OCI-LY3 (cell line): ENCODE measurements at regions not wholly inside any gene's neighbourhood (a gene's known extent, or its start where the extent isn't known, plus 50 kb on each side); places are given as distances from the start of the nearest gene placed in this dataset.
"Not testable (repeated sequence)": the region's sequence is repeated elsewhere in the genome, so short reads cannot be mapped to it uniquely, and the experiment has no call there.

Source experiments
- EZH2phosphoT487 ChIP-seq: fragments of 200-600 bp; shearing (Covaris generic); IDR thresholded peaks from 2 replicates; pipeline ENCODE4 v1.6.1; 2018; ENCODE audit warnings: antibody characterized with exemption, mixed run types, low read depth
- TF ChIP-seq, protein P1 (sequence below): fragments of 200-600, 300-600 bp; sonication (generic); IDR thresholded peaks from 2 replicates; pipeline ENCODE4 v1.5.1; 2014; ENCODE audit warnings: antibody characterized with exemption, low read length, low read depth

DNA sequence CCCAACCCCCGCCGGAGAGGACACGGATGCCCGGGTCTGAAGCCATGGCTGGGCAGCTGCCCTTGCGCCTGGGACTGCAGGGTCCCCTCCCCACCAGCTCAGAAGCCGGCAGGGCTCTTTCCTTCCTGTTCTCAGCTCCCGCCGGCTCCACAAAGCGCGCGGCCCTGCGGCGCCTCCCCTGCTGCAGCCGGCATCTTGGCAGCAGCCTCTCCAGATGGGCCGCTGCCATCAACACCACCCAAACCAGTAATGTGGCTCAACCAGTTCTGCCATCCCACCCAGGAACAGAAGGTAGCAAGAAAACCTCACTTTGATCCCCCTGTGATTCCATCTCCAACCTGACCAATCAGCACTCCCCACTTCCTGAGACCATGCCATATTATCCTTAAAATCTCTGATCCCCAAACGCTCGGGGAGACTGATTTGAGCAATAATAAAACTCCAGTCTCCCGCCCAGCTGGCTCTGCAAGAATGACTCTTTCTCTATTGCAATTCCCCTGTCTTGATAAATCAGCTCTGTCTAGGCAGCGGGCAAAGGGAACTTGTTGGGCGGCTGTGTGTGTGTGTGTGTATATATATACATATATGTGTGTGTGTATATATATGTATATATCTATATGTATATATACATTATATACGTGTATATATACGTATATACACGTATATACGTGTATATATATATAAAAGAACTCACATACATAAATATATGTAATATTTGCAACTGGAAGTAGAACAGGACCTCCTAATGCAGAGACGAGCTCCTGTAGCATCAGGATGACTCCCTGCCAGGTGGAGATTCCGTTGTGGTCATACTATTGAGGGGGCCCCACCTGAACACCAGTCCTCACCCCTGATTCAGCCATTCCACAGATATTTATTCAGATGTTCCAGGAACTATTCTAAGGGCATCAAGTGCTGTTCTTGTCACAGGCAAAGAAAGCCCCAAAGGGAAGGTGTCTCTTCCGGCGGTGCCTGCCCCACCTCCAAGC lies 1674.9 kb downstream of the SPATA31A7 start:
- TF ChIP-seq, protein P1, sequence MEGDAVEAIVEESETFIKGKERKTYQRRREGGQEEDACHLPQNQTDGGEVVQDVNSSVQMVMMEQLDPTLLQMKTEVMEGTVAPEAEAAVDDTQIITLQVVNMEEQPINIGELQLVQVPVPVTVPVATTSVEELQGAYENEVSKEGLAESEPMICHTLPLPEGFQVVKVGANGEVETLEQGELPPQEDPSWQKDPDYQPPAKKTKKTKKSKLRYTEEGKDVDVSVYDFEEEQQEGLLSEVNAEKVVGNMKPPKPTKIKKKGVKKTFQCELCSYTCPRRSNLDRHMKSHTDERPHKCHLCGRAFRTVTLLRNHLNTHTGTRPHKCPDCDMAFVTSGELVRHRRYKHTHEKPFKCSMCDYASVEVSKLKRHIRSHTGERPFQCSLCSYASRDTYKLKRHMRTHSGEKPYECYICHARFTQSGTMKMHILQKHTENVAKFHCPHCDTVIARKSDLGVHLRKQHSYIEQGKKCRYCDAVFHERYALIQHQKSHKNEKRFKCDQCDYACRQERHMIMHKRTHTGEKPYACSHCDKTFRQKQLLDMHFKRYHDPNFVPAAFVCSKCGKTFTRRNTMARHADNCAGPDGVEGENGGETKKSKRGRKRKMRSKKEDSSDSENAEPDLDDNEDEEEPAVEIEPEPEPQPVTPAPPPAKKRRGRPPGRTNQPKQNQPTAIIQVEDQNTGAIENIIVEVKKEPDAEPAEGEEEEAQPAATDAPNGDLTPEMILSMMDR: not testable (repeated sequence)
- not testable (repeated sequence) for TF ChIP-seq EZH2phosphoT487
